ENCODE measurements at regions not wholly inside any gene's neighbourhood (a gene's known extent, or its start where the extent isn't known, plus 50 kb on each side); places are given as distances from the start of the nearest gene placed in this dataset.
"Not testable (repeated sequence)": the region's sequence is repeated elsewhere in the genome, so short reads cannot be mapped to it uniquely, and the experiment has no call there.

- H3K27me3 ChIP-seq; DNase-seq (ENCODE audit: low read depth in 1 of 2, low spot score in 1 of 2): not testable (repeated sequence)
These were observed 73.5 kb downstream of the NPIPA8 start for GRCh38 chr16:18263046-18263445.

GRCh38 chr16:18261848-18262247 is 74.7 kb downstream of the NPIPA8 start:
- not testable (repeated sequence) for H3K9me3 ChIP-seq (ENCODE audit: low read depth); H3K36me3 ChIP-seq; H3K4me1 ChIP-seq (ENCODE audit: low read depth); H3K27ac ChIP-seq; H3K4me3 ChIP-seq; H3K27me3 ChIP-seq; DNase-seq (ENCODE audit: low read depth in 1 of 2, low spot score in 1 of 2)

More at GRCh38 chr16:18263046-18263445, 73.5 kb downstream of the NPIPA8 start:
- not testable (repeated sequence) for H3K4me1 ChIP-seq (ENCODE audit: low read depth); H3K27ac ChIP-seq; H3K4me3 ChIP-seq; H3K36me3 ChIP-seq; H3K9me3 ChIP-seq (ENCODE audit: low read depth)

GRCh38 chr16:18259496-18260176 is 76.9 kb downstream of the NPIPA8 start:
- not testable (repeated sequence) for H3K4me1 ChIP-seq (ENCODE audit: low read depth); H3K27ac ChIP-seq; H3K36me3 ChIP-seq; H3K4me3 ChIP-seq; H3K27me3 ChIP-seq; DNase-seq (ENCODE audit: low read depth in 1 of 2, low spot score in 1 of 2); H3K9me3 ChIP-seq (ENCODE audit: low read depth)

- H3K4me1 ChIP-seq (ENCODE audit: low read depth); H3K27me3 ChIP-seq; H3K4me3 ChIP-seq; H3K27ac ChIP-seq; H3K9me3 ChIP-seq (ENCODE audit: low read depth); DNase-seq (ENCODE audit: low read depth in 1 of 2, low spot score in 1 of 2); H3K36me3 ChIP-seq: not testable (repeated sequence)
These were observed 83.6 kb downstream of the NPIPA8 start for GRCh38 chr16:18252943-18253342.

GRCh38 chr16:18230505-18230904 is 106.0 kb downstream of the NPIPA8 start:
- not testable (repeated sequence) for DNase-seq (ENCODE audit: low read depth in 1 of 2, low spot score in 1 of 2); H3K4me3 ChIP-seq; H3K4me1 ChIP-seq (ENCODE audit: low read depth); H3K9me3 ChIP-seq (ENCODE audit: low read depth); H3K27me3 ChIP-seq; H3K36me3 ChIP-seq; H3K27ac ChIP-seq

- not testable (repeated sequence) for H3K27me3 ChIP-seq; H3K36me3 ChIP-seq; H3K27ac ChIP-seq; DNase-seq (ENCODE audit: low read depth in 1 of 2, low spot score in 1 of 2); H3K4me1 ChIP-seq (ENCODE audit: low read depth); H3K9me3 ChIP-seq (ENCODE audit: low read depth); H3K4me3 ChIP-seq
These were observed 114.2 kb downstream of the NPIPA8 start for GRCh38 chr16:18222054-18223009.

- H3K27ac ChIP-seq; H3K9me3 ChIP-seq (ENCODE audit: low read depth); H3K4me1 ChIP-seq (ENCODE audit: low read depth); H3K27me3 ChIP-seq; H3K36me3 ChIP-seq; DNase-seq (ENCODE audit: low read depth in 1 of 2, low spot score in 1 of 2); H3K4me3 ChIP-seq: not testable (repeated sequence)
These were observed 118.8 kb downstream of the NPIPA8 start for GRCh38 chr16:18217741-18218140.

GRCh38 chr16:18216814-18217213 is 119.7 kb downstream of the NPIPA8 start:
- H3K27ac ChIP-seq; H3K36me3 ChIP-seq; DNase-seq (ENCODE audit: low read depth in 1 of 2, low spot score in 1 of 2); H3K4me1 ChIP-seq (ENCODE audit: low read depth); H3K4me3 ChIP-seq; H3K27me3 ChIP-seq; H3K9me3 ChIP-seq (ENCODE audit: low read depth): not testable (repeated sequence)

GRCh38 chr16:18213810-18214209 is 122.7 kb downstream of the NPIPA8 start:
- not testable (repeated sequence) for DNase-seq (ENCODE audit: low read depth in 1 of 2, low spot score in 1 of 2); H3K27me3 ChIP-seq; H3K36me3 ChIP-seq; H3K4me3 ChIP-seq; H3K4me1 ChIP-seq (ENCODE audit: low read depth); H3K27ac ChIP-seq; H3K9me3 ChIP-seq (ENCODE audit: low read depth)

GRCh38 chr16:18211505-18211904 is 125.0 kb downstream of the NPIPA8 start:
- not testable (repeated sequence) for H3K9me3 ChIP-seq (ENCODE audit: low read depth); H3K4me1 ChIP-seq (ENCODE audit: low read depth); H3K36me3 ChIP-seq; H3K27ac ChIP-seq; H3K4me3 ChIP-seq; DNase-seq (ENCODE audit: low read depth in 1 of 2, low spot score in 1 of 2); H3K27me3 ChIP-seq

GRCh38 chr16:18204786-18205185 is 131.8 kb downstream of the NPIPA8 start:
- not testable (repeated sequence) for H3K4me1 ChIP-seq (ENCODE audit: low read depth); H3K27ac ChIP-seq; H3K4me3 ChIP-seq; H3K27me3 ChIP-seq; H3K36me3 ChIP-seq; H3K9me3 ChIP-seq (ENCODE audit: low read depth); DNase-seq (ENCODE audit: low read depth in 1 of 2, low spot score in 1 of 2)

GRCh38 chr16:18204309-18204708 is 132.2 kb downstream of the NPIPA8 start:
- H3K9me3 ChIP-seq (ENCODE audit: low read depth); H3K4me1 ChIP-seq (ENCODE audit: low read depth); H3K27me3 ChIP-seq; H3K36me3 ChIP-seq; DNase-seq (ENCODE audit: low read depth in 1 of 2, low spot score in 1 of 2); H3K4me3 ChIP-seq; H3K27ac ChIP-seq: not testable (repeated sequence)

- H3K4me3 ChIP-seq; DNase-seq (ENCODE audit: low read depth in 1 of 2, low spot score in 1 of 2); H3K36me3 ChIP-seq; H3K27ac ChIP-seq; H3K9me3 ChIP-seq (ENCODE audit: low read depth); H3K4me1 ChIP-seq (ENCODE audit: low read depth); H3K27me3 ChIP-seq: not testable (repeated sequence)
These were observed 135.0 kb downstream of the NPIPA8 start for GRCh38 chr16:18201511-18201910.

GRCh38 chr16:18192389-18192788 is 144.1 kb downstream of the NPIPA8 start:
- H3K4me3 ChIP-seq; H3K9me3 ChIP-seq (ENCODE audit: low read depth); DNase-seq (ENCODE audit: low read depth in 1 of 2, low spot score in 1 of 2); H3K27ac ChIP-seq; H3K4me1 ChIP-seq (ENCODE audit: low read depth); H3K27me3 ChIP-seq; H3K36me3 ChIP-seq: not testable (repeated sequence)
